ENCODE measurements at regions not wholly inside any gene's neighbourhood (a gene's known extent, or its start where the extent isn't known, plus 50 kb on each side); places are given as distances from the start of the nearest gene placed in this dataset.
"Not testable (repeated sequence)": the region's sequence is repeated elsewhere in the genome, so short reads cannot be mapped to it uniquely, and the experiment has no call there.

- not testable (repeated sequence) for DNase-seq
Measured at GRCh38 chr13:52324831-52325230, 81.1 kb downstream of the THSD1 start.

- no peak for DNase-seq
Measured at GRCh38 chr13:52319876-52320275, 86.1 kb downstream of the THSD1 start.

GRCh38 chr13:52309833-52310232, 96.1 kb downstream of the THSD1 start:
- not testable (repeated sequence) for DNase-seq

GRCh38 chr13:52306336-52306735, 99.6 kb downstream of the THSD1 start:
- not testable (repeated sequence) for DNase-seq

- DNase-seq = not testable (repeated sequence)
Measured at GRCh38 chr13:52303098-52303497, 102.9 kb downstream of the THSD1 start.

GRCh38 chr13:52302688-52303087, 103.3 kb downstream of the THSD1 start:
- DNase-seq = not testable (repeated sequence)

GRCh38 chr13:52301810-52302400, 104.1 kb downstream of the THSD1 start:
- DNase-seq = not testable (repeated sequence)

- not testable (repeated sequence) for DNase-seq
Measured at GRCh38 chr13:52298079-52298661, 107.8 kb downstream of the THSD1 start.

GRCh38 chr13:52288891-52289290, 117.1 kb downstream of the THSD1 start:
- not testable (repeated sequence) for DNase-seq

GRCh38 chr13:52281387-52281786, 122.0 kb upstream of the NEK3 start:
- DNase-seq = not testable (repeated sequence)

- DNase-seq = not testable (repeated sequence)
Measured at GRCh38 chr13:52279408-52279807, 120.0 kb upstream of the NEK3 start.

- DNase-seq = not testable (repeated sequence)
Measured at GRCh38 chr13:52254299-52254698, 94.9 kb upstream of the NEK3 start.

- DNase-seq = not testable (repeated sequence)
Measured at GRCh38 chr13:52240752-52241151, 81.4 kb upstream of the NEK3 start.

- peak; percentile 36 to 91 (median 58) for DNase-seq
Measured at GRCh38 chr13:52235900-52236595, 76.7 kb upstream of the NEK3 start.

- not testable (repeated sequence) for DNase-seq
Measured at GRCh38 chr13:52234928-52235327, 75.5 kb upstream of the NEK3 start.

- DNase-seq = not testable (repeated sequence)
Measured at GRCh38 chr13:52223063-52223462, 63.7 kb upstream of the NEK3 start.

GRCh38 chr13:52213920-52214319, 54.5 kb upstream of the NEK3 start:
- not testable (repeated sequence) for DNase-seq

GRCh38 chr13:52212886-52213285, 53.5 kb upstream of the NEK3 start:
- not testable (repeated sequence) for DNase-seq

- not testable (repeated sequence) for DNase-seq
Measured at GRCh38 chr13:52211416-52211776, 52.0 kb upstream of the NEK3 start.

GRCh38 chr13:52210564-52211415, 51.4 kb upstream of the NEK3 start:
- not testable (repeated sequence) for DNase-seq

Data from NCI-H1417 (cell line).